ENCODE measurements at regions not wholly inside any gene's neighbourhood (a gene's known extent, or its start where the extent isn't known, plus 50 kb on each side); places are given as distances from the start of the nearest gene placed in this dataset.

DNA sequence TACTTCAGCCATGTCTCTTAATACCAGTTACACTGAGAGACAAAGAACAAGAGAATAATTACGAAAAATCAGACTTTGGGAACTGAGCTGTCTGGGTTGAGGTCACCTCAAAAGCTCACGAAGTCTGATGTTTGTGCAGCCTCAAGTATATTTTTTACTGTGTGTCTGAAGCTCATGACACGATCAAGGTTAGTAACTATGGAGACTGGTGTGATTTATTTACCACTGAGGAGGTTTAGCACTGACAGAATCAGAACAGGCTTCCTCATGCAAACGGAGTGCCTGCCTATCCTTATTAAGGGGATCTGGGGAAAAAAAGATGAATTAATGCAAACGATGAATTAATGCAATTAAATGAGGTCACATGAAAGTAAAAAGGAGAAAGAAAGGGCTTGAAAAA, 61.1 kb upstream of the RAPH1 start:
- TF ChIP-seq, protein P1, sequence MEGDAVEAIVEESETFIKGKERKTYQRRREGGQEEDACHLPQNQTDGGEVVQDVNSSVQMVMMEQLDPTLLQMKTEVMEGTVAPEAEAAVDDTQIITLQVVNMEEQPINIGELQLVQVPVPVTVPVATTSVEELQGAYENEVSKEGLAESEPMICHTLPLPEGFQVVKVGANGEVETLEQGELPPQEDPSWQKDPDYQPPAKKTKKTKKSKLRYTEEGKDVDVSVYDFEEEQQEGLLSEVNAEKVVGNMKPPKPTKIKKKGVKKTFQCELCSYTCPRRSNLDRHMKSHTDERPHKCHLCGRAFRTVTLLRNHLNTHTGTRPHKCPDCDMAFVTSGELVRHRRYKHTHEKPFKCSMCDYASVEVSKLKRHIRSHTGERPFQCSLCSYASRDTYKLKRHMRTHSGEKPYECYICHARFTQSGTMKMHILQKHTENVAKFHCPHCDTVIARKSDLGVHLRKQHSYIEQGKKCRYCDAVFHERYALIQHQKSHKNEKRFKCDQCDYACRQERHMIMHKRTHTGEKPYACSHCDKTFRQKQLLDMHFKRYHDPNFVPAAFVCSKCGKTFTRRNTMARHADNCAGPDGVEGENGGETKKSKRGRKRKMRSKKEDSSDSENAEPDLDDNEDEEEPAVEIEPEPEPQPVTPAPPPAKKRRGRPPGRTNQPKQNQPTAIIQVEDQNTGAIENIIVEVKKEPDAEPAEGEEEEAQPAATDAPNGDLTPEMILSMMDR (IDR thresholded peaks at IDR 0.05): no peak
- TF ChIP-seq POLR2A (IDR thresholded peaks at IDR 0.05): no peak
